GM20431 (cell line): ENCODE measurements at regions not wholly inside any gene's neighbourhood (a gene's known extent, or its start where the extent isn't known, plus 50 kb on each side); places are given as distances from the start of the nearest gene placed in this dataset.

Experiments
- in situ Hi-C: fragments of 300-500 bp; cut with MseI, MboI; formaldehyde crosslinking; loops from one replicate; pipeline ENCODE4 v1.15.0; 2020; ENCODE audit warnings: low sequenced_read_pairs; ENCODE audit not compliant: unreplicated experiment

- in situ Hi-C loops, result loop anchor here (10.0 to 25.0 kb wide), 2 partner anchors 163 to 546 kb away; no protein-coding TSS in a partner anchor
Observed at GRCh38 chr18:47758000-47758399, 172.5 kb downstream of the SMAD2 start.

- in situ Hi-C loops, result loop anchor here (10.0 to 25.0 kb wide), 2 partner anchors 162 to 544 kb away; no protein-coding TSS in a partner anchor
Observed at GRCh38 chr18:47756364-47757016, 174.0 kb downstream of the SMAD2 start.

GRCh38 chr18:47755102-47755456 lies 175.4 kb downstream of the SMAD2 start:
- in situ Hi-C loops, result loop anchor here (10.0 to 25.0 kb wide), 2 partner anchors 160 to 543 kb away; no protein-coding TSS in a partner anchor

GRCh38 chr18:47754311-47755101 lies 176.0 kb downstream of the SMAD2 start:
- in situ Hi-C loops, result loop anchor here (10.0 to 25.0 kb wide), 2 partner anchors 160 to 542 kb away; no protein-coding TSS in a partner anchor

GRCh38 chr18:47752796-47753645 lies 177.4 kb downstream of the SMAD2 start:
- in situ Hi-C loops, result loop anchor here (10.0 to 25.0 kb wide), 2 partner anchors 158 to 541 kb away; no protein-coding TSS in a partner anchor

GRCh38 chr18:47750889-47751423 lies 179.5 kb downstream of the SMAD2 start:
- in situ Hi-C loops, result loop anchor here (10.0 to 25.0 kb wide), 2 partner anchors 156 to 539 kb away; no protein-coding TSS in a partner anchor

GRCh38 chr18:47749600-47749973 lies 180.9 kb downstream of the SMAD2 start:
- in situ Hi-C loops, result no loop called here

GRCh38 chr18:47748847-47749599 lies 181.4 kb downstream of the SMAD2 start:
- in situ Hi-C loops, result no loop called here

- in situ Hi-C loops, result no loop called here
Observed at GRCh38 chr18:47748093-47748796, 182.2 kb downstream of the SMAD2 start.

- in situ Hi-C loops, result no loop called here
Observed at GRCh38 chr18:47747260-47747795, 183.1 kb downstream of the SMAD2 start.

GRCh38 chr18:47746615-47747014 lies 183.8 kb downstream of the SMAD2 start:
- in situ Hi-C loops, result no loop called here

GRCh38 chr18:47745227-47745626 lies 185.2 kb downstream of the SMAD2 start:
- in situ Hi-C loops, result no loop called here

- in situ Hi-C loops, result no loop called here
Observed at GRCh38 chr18:47737956-47738355, 192.5 kb downstream of the SMAD2 start.

- in situ Hi-C loops, result no loop called here
Observed at GRCh38 chr18:47737198-47737830, 193.1 kb downstream of the SMAD2 start.

- in situ Hi-C loops, result no loop called here
Observed at GRCh38 chr18:47736376-47737140, 193.9 kb downstream of the SMAD2 start.

- in situ Hi-C loops, result no loop called here
Observed at GRCh38 chr18:47735041-47735702, 195.3 kb downstream of the SMAD2 start.

GRCh38 chr18:47731276-47731675 lies 199.2 kb downstream of the SMAD2 start:
- in situ Hi-C loops, result no loop called here
